ENCODE measurements at regions not wholly inside any gene's neighbourhood (a gene's known extent, or its start where the extent isn't known, plus 50 kb on each side); places are given as distances from the start of the nearest gene placed in this dataset.

DNA sequence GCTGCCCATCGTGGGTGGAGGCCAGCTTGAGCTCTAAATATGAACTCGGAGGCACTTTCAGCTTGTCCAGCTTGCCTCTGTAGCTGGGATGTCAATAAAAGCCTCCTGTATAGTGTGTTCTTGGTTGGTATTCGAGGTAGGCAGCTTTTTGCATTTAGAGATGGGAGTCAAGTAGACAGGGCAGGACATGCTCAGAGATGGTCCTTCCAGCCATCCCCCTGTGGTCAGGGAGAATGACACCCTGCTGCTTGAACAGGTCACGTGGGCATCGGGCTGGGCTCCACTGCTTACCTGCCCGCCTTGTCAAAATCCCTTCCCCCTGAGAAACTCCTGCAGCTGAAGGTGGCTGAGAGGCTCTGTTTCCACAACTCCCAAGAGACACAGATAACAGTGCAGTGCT, 302.5 kb downstream of the ZNF536 start (continued):
- no peak for TF ChIP-seq RNF2 (IDR thresholded peaks at IDR 0.05; ENCODE audit: borderline replicate concordance, low read depth, low read length, missing control alignments, poor library complexity, severe bottlenecking)
- no peak for TF ChIP-seq HDAC6 (IDR thresholded peaks at IDR 0.05; ENCODE audit: low read depth, low read length)
- TF ChIP-seq YY1 (IDR thresholded peaks at IDR 0.05; ENCODE audit: low read depth, low read length): no peak
- TF ChIP-seq, protein P1, sequence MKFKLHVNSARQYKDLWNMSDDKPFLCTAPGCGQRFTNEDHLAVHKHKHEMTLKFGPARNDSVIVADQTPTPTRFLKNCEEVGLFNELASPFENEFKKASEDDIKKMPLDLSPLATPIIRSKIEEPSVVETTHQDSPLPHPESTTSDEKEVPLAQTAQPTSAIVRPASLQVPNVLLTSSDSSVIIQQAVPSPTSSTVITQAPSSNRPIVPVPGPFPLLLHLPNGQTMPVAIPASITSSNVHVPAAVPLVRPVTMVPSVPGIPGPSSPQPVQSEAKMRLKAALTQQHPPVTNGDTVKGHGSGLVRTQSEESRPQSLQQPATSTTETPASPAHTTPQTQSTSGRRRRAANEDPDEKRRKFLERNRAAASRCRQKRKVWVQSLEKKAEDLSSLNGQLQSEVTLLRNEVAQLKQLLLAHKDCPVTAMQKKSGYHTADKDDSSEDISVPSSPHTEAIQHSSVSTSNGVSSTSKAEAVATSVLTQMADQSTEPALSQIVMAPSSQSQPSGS (IDR thresholded peaks at IDR 0.05; ENCODE audit: low read length): no peak
